Ammon's horn (tissue), 1 donor: ENCODE measurements at regions not wholly inside any gene's neighbourhood (a gene's known extent, or its start where the extent isn't known, plus 50 kb on each side); places are given as distances from the start of the nearest gene placed in this dataset.

ENCODE experiments used
- DNase-seq: peaks from one replicate; pipeline ENCODE4 v3.0.0-alpha.2; 2016; ENCODE audit warnings: low spot score

GRCh38 chr4:108331905-108332632 is 163.3 kb upstream of the LEF1 start:
- DNase-seq: no peak

- no peak for DNase-seq
Measured at GRCh38 chr4:108328383-108328732, 159.6 kb upstream of the LEF1 start.

- no peak for DNase-seq
Measured at GRCh38 chr4:108327642-108328382, 159.1 kb upstream of the LEF1 start.

- no peak for DNase-seq
Measured at GRCh38 chr4:108325561-108325960, 156.8 kb upstream of the LEF1 start.

GRCh38 chr4:108324450-108324849 is 155.7 kb upstream of the LEF1 start:
- no peak for DNase-seq

GRCh38 chr4:108322497-108322896 is 153.8 kb upstream of the LEF1 start:
- DNase-seq: no peak

GRCh38 chr4:108320061-108320460 is 151.3 kb upstream of the LEF1 start:
- DNase-seq: no peak

GRCh38 chr4:108317377-108317776 is 148.6 kb upstream of the LEF1 start:
- no peak for DNase-seq

- DNase-seq: no peak
Measured at GRCh38 chr4:108315694-108316093, 147.0 kb upstream of the LEF1 start.

GRCh38 chr4:108314900-108315589 is 146.3 kb upstream of the LEF1 start:
- no peak for DNase-seq

GRCh38 chr4:108313546-108314339 is 145.0 kb upstream of the LEF1 start:
- DNase-seq: no peak

GRCh38 chr4:108311313-108311712 is 142.6 kb upstream of the LEF1 start:
- no peak for DNase-seq

GRCh38 chr4:108303488-108304177 is 134.9 kb upstream of the LEF1 start:
- no peak for DNase-seq

GRCh38 chr4:108301545-108302251 is 133.0 kb upstream of the LEF1 start:
- DNase-seq: no peak

GRCh38 chr4:108297605-108298004 is 128.9 kb upstream of the LEF1 start:
- DNase-seq: no peak

GRCh38 chr4:108292229-108292628 is 123.5 kb upstream of the LEF1 start:
- no peak for DNase-seq

- no peak for DNase-seq
Measured at GRCh38 chr4:108291137-108291536, 122.4 kb upstream of the LEF1 start.

GRCh38 chr4:108287834-108288413 is 119.2 kb upstream of the LEF1 start:
- DNase-seq: no peak

- no peak for DNase-seq
Measured at GRCh38 chr4:108280072-108280471, 111.3 kb upstream of the LEF1 start.

GRCh38 chr4:108276690-108277089 is 108.0 kb upstream of the LEF1 start:
- no peak for DNase-seq

GRCh38 chr4:108272986-108273385 is 104.3 kb upstream of the LEF1 start:
- DNase-seq: no peak
